AG09309 (cell line): ENCODE measurements at regions not wholly inside any gene's neighbourhood (a gene's known extent, or its start where the extent isn't known, plus 50 kb on each side); places are given as distances from the start of the nearest gene placed in this dataset.

Source experiments
- DNase-seq: peaks from one replicate; pipeline ENCODE4 v3.0.0-alpha.2; 2010; ENCODE audit warnings: low read depth
- H3K4me3 ChIP-seq: 2 replicates; pipeline ENCODE4 v1.5.1; 2011; ENCODE audit warnings: mild to moderate bottlenecking, low read depth, low read length, moderate library complexity; ENCODE audit not compliant: control insufficient read depth
- CTCF ChIP-seq: IDR thresholded peaks from 2 replicates; pipeline ENCODE4 v1.5.1; 2011; ENCODE audit warnings: mild to moderate bottlenecking, low read depth, low read length, inconsistent platforms; ENCODE audit not compliant: insufficient read depth, control insufficient read depth; ENCODE audit errors: missing control alignments

- H3K4me3 ChIP-seq, result no peak overlapping the region
- DNase-seq, result no peak
- no peak for TF ChIP-seq CTCF
Measured at GRCh38 chr10:128710098-128710797, 584.0 kb upstream of the MKI67 start.

GRCh38 chr10:128710798-128711183 is 584.6 kb upstream of the MKI67 start:
- no peak for DNase-seq
- H3K4me3 ChIP-seq, result no peak overlapping the region
- no peak for TF ChIP-seq CTCF

- no peak overlapping the region for H3K4me3 ChIP-seq
- DNase-seq, result no peak
- TF ChIP-seq CTCF, result no peak
Measured at GRCh38 chr10:128711806-128712205, 585.6 kb upstream of the MKI67 start.

GRCh38 chr10:128712661-128713400 is 586.6 kb upstream of the MKI67 start:
- no peak overlapping the region for H3K4me3 ChIP-seq
- no peak for DNase-seq
- no peak for TF ChIP-seq CTCF

- no peak for TF ChIP-seq CTCF
- H3K4me3 ChIP-seq, result no peak overlapping the region
- DNase-seq, result no peak
Measured at GRCh38 chr10:128713471-128713870, 587.2 kb upstream of the MKI67 start.

GRCh38 chr10:128713874-128714570 is 587.8 kb upstream of the MKI67 start:
- TF ChIP-seq CTCF, result no peak
- no peak overlapping the region for H3K4me3 ChIP-seq
- DNase-seq, result no peak
